Activated CD8-positive, alpha-beta T cell treated with anti-CD3 and anti-CD28 coated beads for 36 hours (primary cell): ENCODE measurements at regions not wholly inside any gene's neighbourhood (a gene's known extent, or its start where the extent isn't known, plus 50 kb on each side); places are given as distances from the start of the nearest gene placed in this dataset.

Experiments used
- ATAC-seq: fragments of 200-7000 bp; cut with Tn5 transposase; one replicate; pipeline ENCODE4 v1.10.0; 2021; ENCODE audit warnings: mild to moderate bottlenecking, moderate library complexity
- CTCF ChIA-PET: fragments of 350-600 bp; sonication (Branson Sonifier 250); formaldehyde crosslinking; loops from one replicate; lab custom pipeline; 2021; ENCODE audit warnings: antibody characterized with exemption; lab: Charles Lee
- POLR2A ChIA-PET: fragments of 350-600 bp; sonication (Branson Sonifier 250); formaldehyde crosslinking; loops from one replicate; lab custom pipeline; 2021; ENCODE audit warnings: antibody characterized with exemption; lab: Charles Lee
- DNase-seq: peaks from one replicate; pipeline ENCODE4 v3.0.0-alpha.2; 2020
- H3K27ac Mint-ChIP-seq: one replicate; pipeline ENCODE4 v1.8.0; 2021; ENCODE audit warnings: mild to moderate bottlenecking, mixed read lengths
- H3K27me3 Mint-ChIP-seq: one replicate; pipeline ENCODE4 v1.8.0; 2021; ENCODE audit warnings: mixed read lengths
- H3K36me3 Mint-ChIP-seq: one replicate; pipeline ENCODE4 v1.8.0; 2021; ENCODE audit warnings: low read depth, mixed read lengths
- H3K4me1 Mint-ChIP-seq: one replicate; pipeline ENCODE4 v1.8.0; 2021; ENCODE audit warnings: low read depth, mixed read lengths
- H3K4me3 Mint-ChIP-seq: one replicate; pipeline ENCODE4 v1.8.0; 2021; ENCODE audit warnings: mild to moderate bottlenecking, moderate library complexity, mixed read lengths
- H3K9me3 Mint-ChIP-seq: one replicate; pipeline ENCODE4 v1.8.0; 2021; ENCODE audit warnings: mixed read lengths
- CTCF ChIP-seq: fragments of 200-600 bp; IDR thresholded peaks from one replicate; pipeline ENCODE4 v1.8.0; 2022; ENCODE audit warnings: antibody characterized with exemption, mild to moderate bottlenecking
- intact Hi-C: fragments of 100-400 bp; cut with micrococcal nuclease; formaldehyde crosslinking; loops from one replicate; pipeline ENCODE4 v1.10.0; 2022

GRCh38 chr7:145152589-145152988 is 316.7 kb upstream of the TPK1 start:
- ChIA-PET CTCF (no interaction called here), POLR2A (no interaction called here)
- no peak overlapping the region for H3K4me3 Mint-ChIP-seq
- ATAC-seq (no peak), DNase-seq (no peak)
- H3K36me3 Mint-ChIP-seq, result no peaks in the 10 kb centered on the region
- intact Hi-C loops, result no loop called here
- H3K4me1 Mint-ChIP-seq, result no peaks in the 10 kb centered on the region
- H3K9me3 Mint-ChIP-seq, result no peaks in the 10 kb centered on the region
- H3K27me3 Mint-ChIP-seq, result peaks cover 2% of the 10 kb centered on the region
- TF ChIP-seq CTCF, result no peak
- H3K27ac Mint-ChIP-seq, result no peak overlapping the region

GRCh38 chr7:145151676-145152075 is 315.8 kb upstream of the TPK1 start:
- TF ChIP-seq CTCF, result no peak
- POLR2A ChIA-PET, result no interaction called here
- no peaks in the 10 kb centered on the region for H3K9me3 Mint-ChIP-seq
- DNase-seq (no peak), ATAC-seq (no peak)
- H3K27me3 Mint-ChIP-seq, result peaks cover 2% of the 10 kb centered on the region
- intact Hi-C loops, result no loop called here
- H3K27ac Mint-ChIP-seq, result no peak overlapping the region
- CTCF ChIA-PET, result no interaction called here
- no peak overlapping the region for H3K4me3 Mint-ChIP-seq
- no peaks in the 10 kb centered on the region for H3K36me3 Mint-ChIP-seq
- H3K4me1 Mint-ChIP-seq, result no peaks in the 10 kb centered on the region

GRCh38 chr7:145147865-145148264 is 312.0 kb upstream of the TPK1 start:
- no peaks in the 10 kb centered on the region for H3K4me1 Mint-ChIP-seq
- ChIA-PET CTCF (interaction anchor here (0.7 kb wide), 1 partner anchor 9 kb away, joined by 3 read pairs; no protein-coding TSS in a partner anchor), POLR2A (no interaction called here)
- H3K36me3 Mint-ChIP-seq, result no peaks in the 10 kb centered on the region
- H3K27ac Mint-ChIP-seq, result no peak overlapping the region
- DNase-seq (no peak), ATAC-seq (no peak)
- no peak for TF ChIP-seq CTCF
- H3K27me3 Mint-ChIP-seq, result peaks cover 2% of the 10 kb centered on the region
- no peaks in the 10 kb centered on the region for H3K9me3 Mint-ChIP-seq
- no peak overlapping the region for H3K4me3 Mint-ChIP-seq
- intact Hi-C loops, result no loop called here

- intact Hi-C loops, result no loop called here
- Mint-ChIP-seq H3K27ac (no peak overlapping the region), H3K36me3 (no peaks in the 10 kb centered on the region), H3K27me3 (no peaks in the 10 kb centered on the region), H3K4me1 (no peaks in the 10 kb centered on the region), H3K9me3 (no peaks in the 10 kb centered on the region), H3K4me3 (no peak overlapping the region)
- no peak for DNase-seq
- POLR2A ChIA-PET, result no interaction called here
- no peak for TF ChIP-seq CTCF
- ATAC-seq, result no peak
- CTCF ChIA-PET, result no interaction called here
These were observed 307.8 kb upstream of the TPK1 start for GRCh38 chr7:145143685-145144084.

GRCh38 chr7:145134377-145134776 is 298.5 kb upstream of the TPK1 start:
- no peak for ATAC-seq
- POLR2A ChIA-PET, result no interaction called here
- no peak overlapping the region for H3K4me3 Mint-ChIP-seq
- CTCF ChIA-PET, result no interaction called here
- TF ChIP-seq CTCF, result no peak
- no peak for DNase-seq
- no peaks in the 10 kb centered on the region for H3K36me3 Mint-ChIP-seq
- H3K27ac Mint-ChIP-seq, result no peak overlapping the region
- no peaks in the 10 kb centered on the region for H3K4me1 Mint-ChIP-seq
- no peaks in the 10 kb centered on the region for H3K27me3 Mint-ChIP-seq
- H3K9me3 Mint-ChIP-seq, result no peaks in the 10 kb centered on the region
- intact Hi-C loops, result no loop called here
